NCI-H510A treated with DMSO at 0.1 percent for 48 hours (cell line): ENCODE measurements at regions not wholly inside any gene's neighbourhood (a gene's known extent, or its start where the extent isn't known, plus 50 kb on each side); places are given as distances from the start of the nearest gene placed in this dataset.
"Not testable (repeated sequence)": the region's sequence is repeated elsewhere in the genome, so short reads cannot be mapped to it uniquely, and the experiment has no call there.

Experiments
- DNase-seq: peaks from one replicate; lab custom pipeline; 2025; lab: John Stamatoyannopoulos, UW

DNA sequence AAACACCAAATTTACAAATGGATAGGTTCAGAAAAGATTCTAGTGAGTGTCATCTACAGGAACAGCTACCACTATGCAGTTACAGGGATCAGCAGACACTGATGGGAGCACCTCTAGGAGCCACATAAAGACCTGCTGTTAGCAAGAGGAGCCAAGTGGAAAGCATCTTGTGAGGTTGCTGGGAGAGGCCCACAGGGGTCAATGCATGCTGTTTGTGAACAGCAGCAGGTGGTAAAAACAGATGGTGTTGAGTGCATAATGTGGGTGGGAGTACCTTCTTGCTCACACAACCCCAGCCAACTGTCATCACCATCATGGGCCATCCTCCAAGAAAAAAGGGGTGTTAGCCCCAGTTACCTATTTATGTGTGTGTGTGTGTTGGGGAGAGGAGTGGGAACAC, 215.2 kb upstream of the SSTR1 start:
- DNase-seq, result no peak

DNA sequence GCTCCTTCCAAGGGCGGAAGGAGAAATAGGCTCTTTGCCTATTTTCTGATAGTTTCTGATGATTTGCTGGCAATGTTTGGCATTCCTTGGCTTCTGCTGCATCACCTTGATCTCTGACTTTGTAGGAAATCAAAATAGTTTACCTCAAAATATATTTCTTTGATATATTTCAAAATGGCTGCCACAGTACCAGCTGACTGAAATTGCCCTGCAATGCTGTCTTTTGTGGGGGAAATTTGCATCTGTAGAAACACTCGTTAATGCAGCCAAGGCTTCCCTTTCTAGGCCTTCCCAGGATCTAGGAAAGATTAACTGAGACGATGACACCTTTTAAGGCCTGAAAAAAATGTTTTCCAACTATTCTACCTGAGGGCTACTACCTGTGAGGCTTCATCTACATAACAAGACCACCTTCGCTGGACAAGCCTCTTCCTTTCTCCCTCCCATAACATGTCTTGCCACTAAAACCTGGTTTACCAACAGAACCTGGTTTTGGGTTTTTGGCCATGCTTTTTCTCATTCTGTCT, 212.8 kb upstream of the SSTR1 start:
- no peak for DNase-seq

DNA sequence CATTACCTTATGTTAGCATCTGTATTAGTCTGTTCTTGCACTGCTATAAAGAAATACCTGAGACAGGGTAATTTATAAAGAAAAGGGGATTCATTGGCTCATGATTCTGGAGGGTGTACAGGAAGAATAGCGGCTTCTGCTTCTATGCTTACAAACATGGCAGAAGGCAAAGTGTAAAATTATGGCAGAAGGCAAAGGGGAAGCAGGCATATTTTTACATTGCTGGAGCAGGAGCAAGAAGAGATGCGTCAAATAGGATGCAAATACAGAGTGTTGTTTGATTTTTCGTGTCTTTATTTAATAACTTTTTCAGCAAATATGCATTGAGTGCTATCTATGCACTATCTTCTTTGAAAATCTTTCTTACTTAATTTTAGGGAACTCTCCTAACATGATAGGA, 210.7 kb upstream of the SSTR1 start:
- DNase-seq, result no peak

DNA sequence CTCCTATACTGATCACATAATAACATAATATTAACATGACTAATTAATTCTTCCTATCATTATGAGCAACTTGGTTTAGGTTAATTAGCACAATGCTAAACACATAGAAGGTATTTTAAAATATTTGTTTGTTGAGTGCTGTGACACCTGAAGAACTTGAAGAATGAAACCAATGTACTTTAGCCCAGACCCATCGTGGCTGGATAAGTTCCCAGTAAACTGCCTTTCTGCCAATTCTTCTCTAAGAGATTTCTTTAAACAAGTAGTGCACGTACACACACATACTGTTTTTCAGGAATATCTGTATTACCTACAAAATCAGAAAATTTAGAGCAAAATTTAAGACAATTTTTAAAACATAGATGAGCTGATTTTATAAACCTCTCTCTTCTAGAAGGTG, 207.4 kb upstream of the SSTR1 start:
- DNase-seq, result no peak

DNA sequence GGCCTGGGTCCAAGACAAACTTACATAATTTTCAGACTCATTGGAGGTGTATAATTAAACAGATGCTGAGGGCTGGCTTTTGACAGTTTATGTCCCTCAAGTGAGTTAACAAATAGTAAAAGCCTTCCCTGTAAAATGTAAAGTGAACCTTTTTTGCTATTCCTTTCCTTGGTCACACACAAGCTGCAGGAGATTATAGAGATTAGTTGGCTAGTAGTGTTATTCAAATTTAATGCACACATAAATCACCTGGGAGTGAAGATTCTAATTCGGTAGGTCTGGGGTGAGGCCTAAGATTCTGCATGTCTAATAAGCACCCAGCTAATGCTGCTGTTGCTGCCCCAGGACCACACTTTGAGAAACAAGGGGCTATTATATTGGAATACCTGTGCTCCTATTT, 206.2 kb upstream of the SSTR1 start:
- DNase-seq, result no peak

DNA sequence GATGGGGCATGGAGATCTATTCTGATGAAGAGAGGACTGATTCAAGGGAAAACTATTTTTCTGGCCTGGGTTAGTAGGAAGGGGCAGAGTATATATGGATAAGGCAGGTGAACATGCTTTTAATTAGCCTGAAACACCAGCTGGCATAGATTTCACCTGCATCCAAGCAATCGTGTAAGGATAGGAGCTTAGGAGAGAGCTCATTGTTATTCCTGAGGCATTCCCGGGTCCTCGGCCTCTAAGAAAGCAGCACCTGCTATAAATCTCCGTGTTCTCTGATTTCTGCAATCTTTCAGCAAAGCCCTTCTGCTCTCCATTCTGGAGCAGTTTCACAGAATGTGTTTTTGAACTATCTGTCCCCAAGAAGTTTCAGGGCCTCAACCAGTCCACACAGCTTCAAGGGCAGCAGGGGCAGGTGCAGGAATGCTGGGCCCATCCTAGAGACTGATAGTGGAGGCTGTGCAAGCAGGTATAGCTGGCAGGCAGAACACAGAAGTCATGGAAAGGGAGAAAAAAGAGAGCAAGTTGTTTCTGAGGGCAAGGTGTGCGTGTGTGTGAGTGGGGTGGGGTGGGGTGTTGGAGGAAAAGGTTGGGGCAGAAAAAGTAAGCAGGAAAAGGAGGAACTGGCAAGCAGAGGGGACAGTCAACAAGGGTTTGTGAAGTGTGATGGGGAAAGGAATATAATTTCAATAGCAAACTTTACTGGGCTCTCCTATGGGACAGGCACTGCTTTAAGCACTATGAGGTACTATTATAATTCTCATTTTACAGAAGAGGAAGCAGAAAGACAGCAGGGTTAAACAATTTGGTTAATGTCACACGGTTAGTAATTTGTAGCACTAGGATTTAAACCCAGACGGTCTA, 203.7 kb upstream of the SSTR1 start:
- DNase-seq, result no peak

DNA sequence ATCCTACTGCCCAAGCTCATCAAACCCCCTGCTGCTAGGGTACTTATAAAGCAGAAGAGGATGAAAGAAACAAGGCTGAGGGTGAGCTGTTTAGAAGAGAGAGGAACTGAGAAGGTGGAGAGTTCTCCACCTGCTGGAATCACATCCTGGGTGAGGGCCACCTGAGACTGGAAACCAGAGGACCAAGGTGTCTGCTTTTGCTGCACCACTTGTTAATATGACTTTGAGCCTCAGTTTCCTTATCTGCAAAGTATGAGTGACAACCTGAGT, 203.2 kb upstream of the SSTR1 start:
- DNase-seq, result no peak

DNA sequence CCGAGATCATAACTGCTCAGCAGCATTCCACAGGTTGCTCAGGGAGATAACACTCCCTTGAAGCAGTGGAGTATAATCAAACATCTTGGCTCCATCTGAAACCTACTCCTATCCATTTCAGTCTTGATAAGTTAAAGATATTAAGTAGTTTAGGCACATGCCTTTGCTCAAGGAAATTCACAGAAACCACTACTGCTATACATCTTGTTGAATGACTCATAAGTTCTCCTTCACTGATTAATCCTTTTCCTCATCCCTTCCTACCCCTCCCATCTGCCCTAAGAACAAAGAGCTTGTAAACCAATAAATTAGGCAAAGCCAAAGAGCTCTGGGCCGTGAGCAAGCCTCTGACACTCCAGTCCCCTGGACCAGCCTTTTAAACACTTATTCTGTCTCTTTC, 196.5 kb upstream of the SSTR1 start:
- not testable (repeated sequence) for DNase-seq

DNA sequence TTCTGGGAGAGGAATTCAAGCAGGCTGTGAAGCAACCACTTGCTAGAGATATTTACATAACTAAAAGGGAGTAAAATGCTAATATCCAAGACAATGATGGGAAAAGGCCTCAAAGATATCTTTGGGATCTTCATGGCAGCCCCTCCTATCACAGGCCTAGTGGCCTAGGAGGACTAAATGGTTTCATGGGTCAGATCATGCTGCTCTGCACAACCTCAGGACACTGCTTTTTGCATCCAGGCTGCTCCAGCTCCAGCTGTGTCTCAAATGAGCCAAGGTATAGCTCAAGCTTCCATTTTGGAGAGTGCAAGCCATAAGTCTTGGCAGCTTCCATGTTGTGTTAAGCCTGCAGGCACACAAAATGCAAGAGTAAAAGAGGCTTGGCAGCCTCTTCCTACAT, 195.6 kb upstream of the SSTR1 start:
- DNase-seq, result no peak

DNA sequence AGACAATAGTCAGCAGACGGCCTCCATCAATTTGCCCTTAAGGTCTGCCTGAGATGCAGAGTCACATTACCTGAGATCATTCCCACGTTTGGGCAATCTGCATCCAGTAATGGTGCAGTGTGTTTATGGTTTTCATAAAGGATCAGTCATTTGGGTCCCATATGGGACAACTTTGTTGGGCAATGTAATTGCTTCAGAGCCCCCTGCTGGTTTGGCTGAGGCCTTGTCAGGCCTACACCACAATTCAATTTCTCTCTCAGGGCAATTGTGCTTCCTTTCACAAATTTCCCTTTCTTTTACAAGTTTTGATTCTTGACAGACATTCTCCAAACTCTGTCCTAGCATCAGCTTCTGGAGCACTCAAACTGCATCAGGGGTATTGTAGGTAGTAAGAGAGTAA, 191.2 kb upstream of the SSTR1 start:
- no peak for DNase-seq

DNA sequence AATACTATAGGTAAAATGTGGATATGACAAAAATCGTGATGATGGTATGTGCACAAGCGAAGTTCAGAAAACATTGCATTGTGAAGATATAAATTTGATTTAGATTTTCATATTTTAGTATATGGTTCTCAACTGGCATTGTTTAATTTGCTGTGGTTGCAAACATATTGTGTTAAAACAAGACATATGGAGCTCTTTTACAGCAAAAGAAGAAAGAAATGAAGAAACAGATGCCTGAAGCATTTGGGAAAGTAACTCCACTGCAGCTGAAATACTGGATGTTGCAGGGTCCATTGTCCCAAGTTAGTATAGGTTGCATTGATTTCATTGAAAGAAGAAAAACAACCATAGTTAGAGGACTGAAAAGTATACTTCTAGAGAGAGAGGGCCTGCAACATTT, 185.8 kb upstream of the SSTR1 start:
- no peak for DNase-seq

DNA sequence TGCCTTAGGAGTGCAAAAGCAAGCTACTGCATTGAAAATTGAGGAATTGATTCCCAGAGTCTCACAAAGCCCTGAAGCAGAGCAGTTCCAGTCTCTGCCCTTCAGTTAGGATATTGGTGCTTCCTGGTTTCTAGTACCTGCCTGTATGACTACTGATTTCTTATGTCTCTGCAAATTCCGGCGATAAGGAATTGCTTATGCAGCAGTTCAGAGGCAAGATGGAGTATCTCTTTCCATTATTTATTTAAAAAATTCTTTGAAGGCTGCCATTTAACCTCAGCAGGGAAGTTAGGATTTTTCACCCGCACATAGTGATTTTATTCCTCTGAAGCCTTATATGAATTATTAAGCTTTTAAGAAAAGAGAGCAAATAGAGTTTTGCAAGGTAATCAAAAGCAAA, 184.9 kb upstream of the SSTR1 start:
- no peak for DNase-seq

DNA sequence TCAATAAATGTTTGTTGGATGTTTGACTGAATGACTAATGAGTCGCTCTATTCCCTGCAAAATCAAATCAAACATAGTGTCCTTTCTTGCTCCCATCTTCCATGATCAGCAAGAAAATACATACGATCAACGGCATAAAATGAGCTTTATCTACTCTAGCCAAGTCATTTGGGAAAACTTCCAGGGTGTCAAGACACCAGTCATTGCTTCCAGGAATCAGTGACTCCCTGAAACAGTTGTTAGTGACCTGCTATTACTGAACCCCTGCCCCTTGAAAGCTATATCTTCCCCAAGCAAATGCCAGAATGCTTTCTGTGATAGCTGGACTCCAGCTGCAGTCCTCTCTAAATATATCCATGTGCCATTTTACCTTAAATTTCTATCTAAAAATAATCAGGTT, 169.5 kb upstream of the SSTR1 start:
- no peak for DNase-seq

DNA sequence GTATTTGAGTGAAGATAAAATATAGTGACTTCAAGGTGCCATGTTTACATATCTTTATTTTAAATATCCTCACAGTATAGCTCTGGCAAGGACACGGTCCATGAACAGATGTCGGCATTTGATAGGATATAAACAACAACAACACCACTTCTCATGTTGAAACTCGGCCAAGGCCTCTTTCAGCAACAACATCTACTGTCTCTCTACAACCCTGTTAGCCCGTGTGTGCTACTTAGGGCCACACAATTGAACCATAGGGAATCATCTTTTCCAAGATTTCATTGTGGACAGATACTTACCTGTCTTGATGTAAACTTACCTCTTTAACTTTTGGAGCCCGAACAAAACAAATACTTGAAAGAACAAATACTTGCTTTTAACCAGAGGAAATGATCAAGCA, 168.7 kb upstream of the SSTR1 start:
- DNase-seq, result no peak

DNA sequence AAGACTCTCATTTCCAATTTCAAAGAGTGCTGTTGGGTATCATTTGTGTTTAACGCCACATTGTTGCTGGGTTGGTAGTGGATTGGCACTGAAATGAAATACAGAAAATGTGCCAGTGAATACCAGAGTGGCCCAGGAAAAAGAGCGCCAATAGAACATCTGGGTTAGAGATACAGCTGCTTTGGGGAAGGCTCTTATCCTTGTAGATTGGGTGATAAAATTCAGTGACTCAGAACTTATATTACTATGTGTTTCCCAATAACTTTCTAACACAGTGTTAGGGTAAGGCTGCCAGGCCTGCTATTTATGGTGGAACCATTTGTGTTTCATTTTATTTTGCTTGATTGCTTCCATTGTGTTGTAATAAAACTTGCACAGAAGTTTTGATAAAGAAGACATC, 168.2 kb upstream of the SSTR1 start:
- DNase-seq, result no peak

DNA sequence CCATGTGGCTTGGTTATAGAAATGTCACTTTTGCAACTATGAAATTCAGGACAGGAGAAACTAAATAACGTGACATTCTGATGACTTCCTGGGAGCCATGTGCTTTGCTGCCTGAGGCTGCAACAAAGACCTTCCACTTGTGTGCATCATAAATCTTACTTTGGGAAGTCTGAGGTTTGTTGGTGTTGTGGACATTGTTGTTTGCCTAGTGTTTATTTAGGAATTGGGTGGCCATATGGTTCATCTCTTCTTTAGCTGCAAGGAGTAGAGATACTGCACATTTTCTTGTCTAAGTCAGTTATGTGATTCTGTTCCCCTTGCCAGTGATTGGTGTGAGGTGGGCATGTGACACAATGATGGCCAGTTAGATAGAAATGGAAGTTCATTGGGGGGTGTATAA, 167.3 kb upstream of the SSTR1 start:
- no peak for DNase-seq

DNA sequence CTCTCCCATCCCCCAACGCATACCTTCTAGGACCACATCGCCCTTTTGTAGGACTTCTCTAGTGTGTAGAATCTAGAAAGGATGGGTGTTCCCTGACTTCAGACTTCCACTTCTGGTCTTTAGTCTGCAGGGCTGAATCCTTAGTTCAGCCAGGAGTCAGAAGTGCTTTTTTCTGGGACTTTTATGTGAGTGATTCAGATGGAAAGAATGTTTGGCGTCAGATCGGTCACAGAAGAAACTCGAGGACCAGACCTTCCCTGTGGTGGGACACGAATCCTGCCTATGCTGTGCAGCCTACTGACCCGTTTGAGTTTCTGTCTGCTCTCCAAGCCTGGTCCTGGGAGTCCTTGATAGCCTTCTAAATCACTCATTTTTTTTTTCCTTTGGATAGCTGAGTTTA, 165.4 kb upstream of the SSTR1 start:
- DNase-seq, result no peak

DNA sequence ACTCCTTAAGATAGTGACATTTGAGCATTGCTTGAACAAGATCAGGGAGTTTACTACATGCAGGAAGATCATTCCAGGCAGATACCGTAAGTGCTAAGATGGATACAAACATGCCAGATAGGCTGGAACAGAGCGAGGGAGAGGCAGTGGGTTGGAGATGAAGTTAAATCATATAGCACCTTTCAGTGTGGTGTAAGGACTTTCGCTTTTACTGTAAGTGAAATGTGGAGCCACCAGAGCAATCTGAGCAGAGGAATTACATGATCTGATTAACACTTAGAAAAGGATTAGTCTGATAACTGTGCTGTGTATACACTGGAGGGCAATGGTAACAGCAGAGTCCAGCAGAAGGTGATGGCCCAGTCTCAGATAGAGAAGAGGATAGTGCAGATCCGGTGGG, 163.0 kb upstream of the SSTR1 start:
- DNase-seq, result no peak

DNA sequence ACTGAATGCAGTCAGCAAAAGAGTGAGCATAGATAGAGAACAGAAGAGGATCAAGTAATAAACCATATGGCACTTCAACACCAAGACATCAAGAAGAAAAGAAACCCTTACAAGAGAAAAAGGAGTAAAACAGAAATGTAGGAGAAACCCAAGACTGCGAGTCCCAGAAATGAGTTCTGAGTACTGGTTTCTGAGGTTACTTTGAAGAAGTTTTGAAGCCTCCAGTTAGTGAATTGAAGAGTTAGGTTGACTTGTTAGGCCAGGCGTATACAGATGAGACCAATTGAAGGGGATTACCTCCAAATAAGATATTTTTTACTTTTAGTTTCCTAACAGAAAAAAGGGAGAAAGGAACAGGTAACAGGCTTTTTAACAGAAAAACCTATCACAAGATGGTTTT, 162.2 kb upstream of the SSTR1 start:
- DNase-seq, result no peak

DNA sequence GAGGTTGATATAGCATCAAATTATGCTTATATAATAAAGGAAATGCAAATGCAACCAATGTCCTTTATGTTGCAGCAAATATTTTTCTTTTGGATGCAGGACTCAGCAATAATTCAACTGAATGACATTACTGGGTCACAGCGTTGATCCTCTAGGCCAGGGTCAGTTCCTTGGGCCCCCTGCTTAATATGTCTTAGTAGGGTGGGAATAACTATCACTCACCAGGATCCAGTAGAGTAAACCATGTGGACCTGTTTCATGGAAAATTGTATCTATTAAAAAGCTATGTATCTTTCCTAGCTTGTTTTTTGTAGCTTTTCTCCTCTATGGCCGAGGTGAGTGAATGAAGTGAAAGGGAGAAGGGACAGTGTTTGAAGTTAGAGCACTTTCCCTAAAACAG, 161.5 kb upstream of the SSTR1 start:
- DNase-seq, result no peak

DNA sequence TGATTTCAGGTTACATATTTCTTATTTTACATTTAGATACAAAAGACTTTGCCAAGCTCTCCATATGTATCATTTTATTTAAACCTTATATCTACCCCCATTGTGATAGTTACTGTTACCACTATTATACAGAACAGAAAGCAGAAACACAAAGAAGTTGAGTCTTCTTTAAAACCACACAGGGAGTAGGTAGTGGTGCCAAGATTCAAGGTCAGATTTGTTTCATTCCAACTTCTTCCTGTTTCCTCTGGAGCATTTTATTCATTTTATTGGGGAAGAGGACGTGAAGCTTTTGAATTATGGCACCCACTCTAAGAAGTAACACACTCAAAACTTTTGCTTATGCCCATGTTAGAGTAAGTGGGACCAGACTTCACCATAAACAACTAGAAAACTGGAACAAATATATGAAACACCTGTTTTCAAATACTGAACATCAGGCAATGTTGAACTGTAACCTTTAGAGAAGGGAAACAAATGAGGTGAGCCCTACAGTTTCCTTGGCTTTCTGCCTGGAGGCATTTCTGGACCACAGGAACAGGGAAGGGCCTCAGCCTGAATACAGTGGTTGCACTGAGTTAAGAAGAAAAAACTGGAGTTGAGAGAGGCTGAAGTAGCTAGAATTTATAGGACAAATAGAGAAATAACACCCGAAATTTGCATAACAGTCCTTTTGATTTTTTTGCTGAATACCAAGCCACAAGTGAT, 160.4 kb upstream of the SSTR1 start:
- DNase-seq, result no peak

DNA sequence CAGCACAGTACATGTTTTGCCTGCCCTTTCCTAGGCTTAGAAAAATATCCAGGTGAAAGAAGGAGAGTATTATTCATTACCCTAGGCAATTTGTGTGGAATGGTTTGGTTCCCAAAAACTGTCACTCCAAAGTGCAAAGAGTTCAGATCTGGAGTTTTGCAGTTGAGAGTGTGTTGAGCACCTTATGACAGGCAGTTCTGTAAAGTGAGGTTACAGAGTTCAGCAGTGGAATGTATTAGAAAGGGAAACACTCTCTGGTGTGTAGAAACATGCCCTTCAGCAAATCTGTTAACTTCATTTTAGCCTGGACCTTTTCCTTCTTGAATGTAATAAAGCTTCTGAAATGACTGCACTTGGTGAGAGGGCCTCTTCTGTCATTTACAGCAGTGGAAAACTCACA, 154.0 kb upstream of the SSTR1 start:
- no peak for DNase-seq

DNA sequence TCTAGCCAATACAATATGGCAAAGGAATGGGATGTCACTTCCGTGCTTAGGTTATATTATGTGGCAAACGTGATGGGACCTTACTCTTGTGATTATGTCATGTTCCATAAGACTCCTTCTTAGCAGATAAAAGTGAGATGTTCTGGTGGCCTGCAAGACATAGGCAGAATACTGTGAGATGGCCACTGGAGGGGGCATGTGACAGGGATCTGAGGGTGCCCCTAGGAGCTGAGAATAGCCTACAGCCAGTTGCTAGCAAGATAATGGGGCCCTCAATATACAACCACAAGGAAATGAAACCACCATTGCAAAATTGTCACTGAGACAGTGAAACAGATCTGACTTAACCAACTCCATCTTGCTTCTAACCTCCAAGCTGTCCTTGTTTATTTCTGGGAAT, 151.4 kb upstream of the SSTR1 start:
- DNase-seq, result no peak

DNA sequence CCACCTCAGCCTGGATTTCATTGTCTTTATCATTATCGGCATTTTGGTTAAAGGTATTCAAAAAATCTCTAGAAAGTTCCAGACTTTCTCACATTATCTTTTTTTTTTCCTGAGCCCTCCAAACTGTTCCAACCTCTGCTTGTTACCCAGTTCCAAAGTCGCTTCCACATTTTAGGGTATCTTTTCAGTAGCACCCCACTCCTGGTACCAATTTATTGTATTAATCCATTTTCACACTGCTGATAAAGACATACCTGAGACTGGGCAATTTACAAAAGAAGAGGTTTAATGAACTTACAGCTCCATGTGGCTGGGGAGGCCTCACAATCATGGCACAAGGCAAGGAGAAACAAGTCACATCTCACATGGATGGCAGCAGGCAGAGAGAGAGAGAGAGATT, 145.5 kb upstream of the SSTR1 start:
- DNase-seq, result not testable (repeated sequence)
